ENCODE measurements at regions not wholly inside any gene's neighbourhood (a gene's known extent, or its start where the extent isn't known, plus 50 kb on each side); places are given as distances from the start of the nearest gene placed in this dataset.

GRCh38 chr4:74534121-74534520 is 89.2 kb downstream of the AREG start:
- no peak for TF ChIP-seq CTCF (IDR thresholded peaks at IDR 0.05; ENCODE audit: insufficient read depth, low read depth, low read length)
- no peak for TF ChIP-seq EZH2 (IDR thresholded peaks at IDR 0.05; ENCODE audit: insufficient read depth, low read length)
